ENCODE measurements at regions not wholly inside any gene's neighbourhood (a gene's known extent, or its start where the extent isn't known, plus 50 kb on each side); places are given as distances from the start of the nearest gene placed in this dataset.

DNA sequence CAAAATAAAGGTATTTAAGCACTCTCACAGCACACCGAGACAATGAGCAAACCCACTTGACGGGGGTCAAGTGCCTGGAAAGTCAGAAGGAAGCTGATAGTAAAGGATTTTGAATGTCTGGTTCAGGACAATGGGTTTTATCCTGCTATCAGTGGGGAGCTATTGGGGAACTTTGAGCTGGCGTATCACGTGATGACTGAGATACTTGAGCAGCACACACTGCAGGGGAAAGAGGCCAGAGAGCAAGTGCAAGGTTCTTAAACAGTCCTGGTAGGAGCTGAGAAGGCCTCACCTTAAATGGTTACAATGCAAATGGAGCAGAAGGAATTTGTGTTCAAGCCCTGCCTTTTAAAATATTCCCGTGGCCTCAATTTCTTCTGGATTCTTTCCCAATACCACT, 225.3 kb downstream of the LACC1 start:
- no peak overlapping the region for H2AFZ ChIP-seq (ENCODE audit: low read length)
- TF ChIP-seq TAF1 (CRISPR knock-in tag; IDR thresholded peaks at IDR 0.05), result no peak
- TF ChIP-seq SIX4 (CRISPR knock-in tag; IDR thresholded peaks at IDR 0.05), result no peak
- TF ChIP-seq RAD51 (IDR thresholded peaks at IDR 0.05; ENCODE audit: borderline replicate concordance), result peak; percentile 29; the same call in 1 of the 2 replicates
- TF ChIP-seq, protein P1, sequence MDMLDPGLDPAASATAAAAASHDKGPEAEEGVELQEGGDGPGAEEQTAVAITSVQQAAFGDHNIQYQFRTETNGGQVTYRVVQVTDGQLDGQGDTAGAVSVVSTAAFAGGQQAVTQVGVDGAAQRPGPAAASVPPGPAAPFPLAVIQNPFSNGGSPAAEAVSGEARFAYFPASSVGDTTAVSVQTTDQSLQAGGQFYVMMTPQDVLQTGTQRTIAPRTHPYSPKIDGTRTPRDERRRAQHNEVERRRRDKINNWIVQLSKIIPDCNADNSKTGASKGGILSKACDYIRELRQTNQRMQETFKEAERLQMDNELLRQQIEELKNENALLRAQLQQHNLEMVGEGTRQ (IDR thresholded peaks at IDR 0.05; ENCODE audit: low read depth, low read length), result peak; percentile 27; the same call in 1 of the 2 replicates
- TF ChIP-seq, protein P1 (CRISPR knock-in tag; IDR thresholded peaks at IDR 0.05; ENCODE audit: borderline replicate concordance), result no peak
- TF ChIP-seq KDM5A (IDR thresholded peaks at IDR 0.05; ENCODE audit: borderline replicate concordance, low read length), result no peak
- TF ChIP-seq KAT7 (CRISPR knock-in tag; IDR thresholded peaks at IDR 0.05; ENCODE audit: borderline replicate concordance), result no peak
- no peak for TF ChIP-seq ELF1 (CRISPR knock-in tag; IDR thresholded peaks at IDR 0.05)
- TF ChIP-seq JUN (CRISPR knock-in tag; IDR thresholded peaks at IDR 0.05), result no peak
- BruUV-seq (replicated peaks), result no TSS peak
- no peaks in the 10 kb centered on the region for H3K27me3 ChIP-seq (ENCODE audit: control insufficient read depth in 1 of 2, insufficient read depth in 2 of 2, low read length in 2 of 2)
- intact Hi-C loops (cut with micrococcal nuclease; ENCODE audit: unreplicated experiment), result no loop called here
- H3K9me3 ChIP-seq (ENCODE audit: low read length), result peaks cover 4% of the 10 kb centered on the region; the same call in 1 of the 2 replicates
- H3K4me3 ChIP-seq (replicated peaks in 1 of 3; ENCODE audit: insufficient read depth in 1 of 3, low read depth in 2 of 3, low read length in 3 of 3), result no peak overlapping the region
- CTCF ChIA-PET (ENCODE audit: low intra/inter-chr PET ratio, low total read pairs), result no interaction called here
- H3K4me2 ChIP-seq (ENCODE audit: low read depth, low read length), result no peak overlapping the region
- POLR2A ChIA-PET, result no interaction called here
- H3K36me3 ChIP-seq (replicated peaks in 1 of 2; ENCODE audit: control insufficient read depth in 1 of 2, insufficient read depth in 2 of 2, low read length in 2 of 2), result no peaks in the 10 kb centered on the region
- ATAC-seq, result no peak
- FAIRE-seq, result no peak
- in situ Hi-C loops (cut with HindIII; ENCODE audit: extremely low pct_ligation_motif_present, low pct_unique_long_range_greater_than_20kb), result no loop called here
- no peak overlapping the region for H3K9ac ChIP-seq (ENCODE audit: insufficient read depth, low read depth, low read length)
- peaks cover 35% of the 10 kb centered on the region for H3K4me1 ChIP-seq (ENCODE audit: insufficient read depth, low read length)
- no peak for DNase-seq (ENCODE audit: low spot score)
- no peaks in the 10 kb centered on the region for H4K20me1 ChIP-seq (ENCODE audit: insufficient read depth, low read length)
- WGBS (ENCODE audit: low lambda C conversion rate), result 67% methylated on average over 5 of the region's 5 CpGs
- no peak overlapping the region for H3K27ac ChIP-seq (ENCODE audit: extremely low read length, insufficient read depth, low read length)
- no peaks in the 10 kb centered on the region for H3K79me2 ChIP-seq (ENCODE audit: insufficient read depth, low read length)
